HepG2 (cell line): ENCODE measurements at regions not wholly inside any gene's neighbourhood (a gene's known extent, or its start where the extent isn't known, plus 50 kb on each side); places are given as distances from the start of the nearest gene placed in this dataset.

Experiments
- ATAC-seq: fragments of 200-7000 bp; cut with Tn5 transposase; 3 replicates; pipeline ENCODE4 v1.9.1; 2020; ENCODE audit warnings: mild to moderate bottlenecking, moderate library complexity
- BruUV-seq: library from RNA; stranded (reverse); fragments of 400-500 nt; replicated peaks from 2 replicates; lab custom pipeline; 2021; lab: Mats Ljungman, UMichigan
- CTCF ChIA-PET: fragments of 300-600 bp; formaldehyde crosslinking; extraction: SDS; loops from one replicate; lab custom pipeline; 2021; ENCODE audit warnings: low total read pairs, inconsistent platforms, low intra/inter-chr PET ratio; lab: Yijun Ruan, JAX
- POLR2A ChIA-PET: fragments of 350-600 bp; sonication (Branson Sonifier 250); formaldehyde crosslinking; loops from one replicate; lab custom pipeline; 2020; ENCODE audit warnings: antibody characterized with exemption, inconsistent platforms; lab: Yijun Ruan, JAX
- DNase-seq: peaks from one replicate; pipeline ENCODE4 v3.0.0-alpha.2; 2015; ENCODE audit warnings: low spot score
- FAIRE-seq: peaks from 3 replicates; lab custom pipeline; 2011; peaks lifted over from hg19 to GRCh38; lab: Jason Lieb, UNC
- H2AFZ ChIP-seq: one replicate; pipeline ENCODE4 v1.6.1; 2011; ENCODE audit warnings: low read length, inconsistent platforms
- H3K27ac ChIP-seq: fragments of 300-600 bp; 3 replicates; pipeline ENCODE4 v1.8.0; 2011; ENCODE audit warnings: mixed run types, mild to moderate bottlenecking, mixed read lengths, low read length, inconsistent platforms; ENCODE audit not compliant: insufficient read depth; ENCODE audit errors: extremely low read length
- H3K27me3 ChIP-seq, 2 experiments: fragments of 200-600 bp in 1 of 2; 2 replicates in 1 of 2; 3 replicates in 1 of 2; pipeline versions ENCODE4 v1.6.0 to v1.8.0; 2011; ENCODE audit warnings: low read length in 2 of 2, mild to moderate bottlenecking in 2 of 2, moderate library complexity in 2 of 2, inconsistent platforms in 1 of 2; ENCODE audit not compliant: insufficient read depth in 2 of 2, control insufficient read depth in 1 of 2
- H3K36me3 ChIP-seq, 2 experiments: fragments of 200-600 bp in 1 of 2; replicated peaks in 1 of 2; 2 replicates in 1 of 2; 3 replicates in 1 of 2; pipeline versions ENCODE4 v1.5.1 to v1.8.0; 2011; ENCODE audit warnings: low read length in 2 of 2, inconsistent platforms in 1 of 2; ENCODE audit not compliant: insufficient read depth in 2 of 2, control insufficient read depth in 1 of 2
- H3K4me1 ChIP-seq: 2 replicates; pipeline ENCODE4 v1.5.1; 2012; ENCODE audit warnings: low read length, inconsistent platforms; ENCODE audit not compliant: insufficient read depth
- H3K4me2 ChIP-seq: 2 replicates; pipeline ENCODE4 v1.6.0; 2011; ENCODE audit warnings: low read depth, low read length, inconsistent platforms
- H3K4me3 ChIP-seq, 3 experiments: fragments of 200-600 bp in 1 of 3; sonication (generic), shearing (Covaris generic) in 1 of 3; replicated peaks in 1 of 3; 2 replicates each; pipeline ENCODE4 v1.5.1; 2011 to 2016; ENCODE audit warnings: low read length in 3 of 3, inconsistent platforms in 2 of 3, low read depth in 2 of 3, mild to moderate bottlenecking in 2 of 3, control low read depth in 1 of 3, mixed read lengths in 1 of 3; ENCODE audit not compliant: insufficient read depth in 1 of 3
- H3K79me2 ChIP-seq: one replicate; pipeline ENCODE4 v1.6.1; 2011; ENCODE audit warnings: low read length, inconsistent platforms; ENCODE audit not compliant: insufficient read depth
- H3K9ac ChIP-seq: 2 replicates; pipeline ENCODE4 v1.6.0; 2011; ENCODE audit warnings: mild to moderate bottlenecking, low read depth, low read length, inconsistent platforms; ENCODE audit not compliant: insufficient read depth
- H3K9me3 ChIP-seq: 2 replicates; pipeline ENCODE4 v1.5.1; 2012; ENCODE audit warnings: mild to moderate bottlenecking, low read length
- H4K20me1 ChIP-seq: 2 replicates; pipeline ENCODE4 v1.6.0; 2011; ENCODE audit warnings: inconsistent platforms, mild to moderate bottlenecking, low read length, moderate library complexity; ENCODE audit not compliant: insufficient read depth
- ISL2 ChIP-seq: sonication (generic); formaldehyde crosslinking; IDR thresholded peaks from 2 replicates; pipeline ENCODE4 v1.5.0; 2020; ENCODE audit warnings: missing genetic modification reagents
- KLF12 ChIP-seq: sonication (generic); formaldehyde crosslinking; IDR thresholded peaks from 2 replicates; pipeline ENCODE4 v1.4.0; 2020; ENCODE audit warnings: missing genetic modification reagents, borderline replicate concordance
- MED1 ChIP-seq: sonication (generic); formaldehyde crosslinking; IDR thresholded peaks from 2 replicates; pipeline ENCODE4 v1.4.0; 2020; ENCODE audit warnings: missing genetic modification reagents
- NCOA2 ChIP-seq: sonication (generic); formaldehyde crosslinking; IDR thresholded peaks from 2 replicates; pipeline ENCODE4 v1.8.0; 2022; ENCODE audit warnings: inconsistent platforms
- PHF5A ChIP-seq: IDR thresholded peaks from one replicate; pipeline ENCODE4 v1.6.1; 2018; ENCODE audit warnings: low read depth, missing genetic modification reagents; ENCODE audit not compliant: unreplicated experiment
- RNF2 ChIP-seq: fragments of 450-650 bp; conservative IDR thresholded peaks from 2 replicates; pipeline ENCODE4 v1.6.1; 2016; ENCODE audit warnings: low read depth
- SMARCC2 ChIP-seq: fragments of 450-650 bp; IDR thresholded peaks from 2 replicates; pipeline ENCODE4 v1.6.1; 2017; ENCODE audit warnings: antibody characterized with exemption, mild to moderate bottlenecking
- SRSF1 ChIP-seq: fragments of 200-400 bp; formaldehyde crosslinking; optimal IDR thresholded peaks from 2 replicates; pipeline ENCODE3; 2017; ENCODE audit warnings: mild to moderate bottlenecking, low read depth, low read length, moderate library complexity
- ZNF205 ChIP-seq: IDR thresholded peaks from 2 replicates; pipeline ENCODE4 v1.6.1; 2018; ENCODE audit warnings: missing biosample characterization, missing genetic modification reagents
- ZNF251 ChIP-seq: sonication (generic); formaldehyde crosslinking; IDR thresholded peaks from 2 replicates; pipeline ENCODE4 v1.9.0; 2021; ENCODE audit warnings: mild to moderate bottlenecking, missing genetic modification reagents
- in situ Hi-C: cut with HindIII; loops from 2 replicates; pipeline ENCODE4 v1.10.0; 2017; ENCODE audit warnings: low pct_unique_long_range_greater_than_20kb; ENCODE audit not compliant: extremely low pct_ligation_motif_present
- intact Hi-C: fragments of 100-400 bp; cut with micrococcal nuclease; formaldehyde crosslinking; loops from one replicate; pipeline ENCODE4 v1.10.0; 2022; ENCODE audit not compliant: unreplicated experiment
- TF ChIP-seq, protein P1 (sequence below): sonication (generic); formaldehyde crosslinking; IDR thresholded peaks from 2 replicates; pipeline ENCODE4 v1.4.0; 2020; ENCODE audit warnings: missing genetic modification reagents, mild to moderate bottlenecking, borderline replicate concordance
- TF ChIP-seq, protein P2 (sequence below): sonication (generic); formaldehyde crosslinking; conservative IDR thresholded peaks from 2 replicates; pipeline ENCODE4 v1.4.0; 2020; ENCODE audit warnings: missing genetic modification reagents
- TF ChIP-seq, protein P3 (sequence below): sonication (generic); formaldehyde crosslinking; IDR thresholded peaks from 2 replicates; pipeline ENCODE4 v1.4.0; 2020; ENCODE audit warnings: missing genetic modification reagents, mild to moderate bottlenecking, borderline replicate concordance
- TF ChIP-seq, protein P4 (sequence below): sonication (generic); formaldehyde crosslinking; IDR thresholded peaks from 2 replicates; pipeline ENCODE4 v1.5.0; 2020; ENCODE audit warnings: missing genetic modification reagents, mild to moderate bottlenecking, borderline replicate concordance

DNA sequence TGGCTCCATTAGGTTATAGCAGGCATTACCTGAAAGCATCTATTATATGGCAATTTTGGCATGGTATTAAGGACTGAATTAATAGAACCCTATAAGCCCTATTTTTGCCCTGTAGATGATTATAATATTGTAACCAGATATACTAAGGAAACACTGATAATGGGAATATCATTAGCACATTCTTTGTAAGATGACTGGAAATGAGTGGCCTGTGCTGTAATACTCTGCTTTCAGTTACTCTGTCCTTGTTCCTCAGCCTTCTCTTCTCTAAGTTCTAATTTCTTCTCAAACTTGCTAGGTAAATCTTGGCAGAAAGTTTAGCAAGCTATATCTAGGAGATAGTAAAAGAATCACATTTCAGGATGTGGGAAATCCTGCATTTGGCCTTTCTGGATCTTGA lies 74.0 kb upstream of the ITPRID2 start:
- DNase-seq = no peak
- Histone ChIP-seq H3K79me2 (no peaks in the 10 kb centered on the region), H3K27ac (no peak overlapping the region), H3K4me3 (no peak overlapping the region), H2AFZ (no peak overlapping the region), H3K4me1 (peaks cover 14% of the 10 kb centered on the region), H3K9me3 (no peaks in the 10 kb centered on the region), H4K20me1 (no peaks in the 10 kb centered on the region), H3K36me3 (no peaks in the 10 kb centered on the region), H3K9ac (no peak overlapping the region), H3K4me2 (no peak overlapping the region), H3K27me3 (no peaks in the 10 kb centered on the region)
- ChIA-PET CTCF (no interaction called here), POLR2A (no interaction called here)
- in situ Hi-C loops (no loop called here), intact Hi-C loops (no loop called here)
- no TSS peak for BruUV-seq
- no peak for FAIRE-seq
- ATAC-seq = no peak
- TF ChIP-seq MED1 (CRISPR knock-in tag) (no peak), ISL2 (CRISPR knock-in tag) (no peak), PHF5A (CRISPR knock-in tag) (no peak), RNF2 (no peak), NCOA2 (CRISPR knock-in tag) (no peak), ZNF251 (CRISPR knock-in tag) (no peak), SMARCC2 (no peak), KLF12 (CRISPR knock-in tag) (no peak), ZNF205 (CRISPR knock-in tag) (no peak), SRSF1 (no peak)
- TF ChIP-seq, protein P1, sequence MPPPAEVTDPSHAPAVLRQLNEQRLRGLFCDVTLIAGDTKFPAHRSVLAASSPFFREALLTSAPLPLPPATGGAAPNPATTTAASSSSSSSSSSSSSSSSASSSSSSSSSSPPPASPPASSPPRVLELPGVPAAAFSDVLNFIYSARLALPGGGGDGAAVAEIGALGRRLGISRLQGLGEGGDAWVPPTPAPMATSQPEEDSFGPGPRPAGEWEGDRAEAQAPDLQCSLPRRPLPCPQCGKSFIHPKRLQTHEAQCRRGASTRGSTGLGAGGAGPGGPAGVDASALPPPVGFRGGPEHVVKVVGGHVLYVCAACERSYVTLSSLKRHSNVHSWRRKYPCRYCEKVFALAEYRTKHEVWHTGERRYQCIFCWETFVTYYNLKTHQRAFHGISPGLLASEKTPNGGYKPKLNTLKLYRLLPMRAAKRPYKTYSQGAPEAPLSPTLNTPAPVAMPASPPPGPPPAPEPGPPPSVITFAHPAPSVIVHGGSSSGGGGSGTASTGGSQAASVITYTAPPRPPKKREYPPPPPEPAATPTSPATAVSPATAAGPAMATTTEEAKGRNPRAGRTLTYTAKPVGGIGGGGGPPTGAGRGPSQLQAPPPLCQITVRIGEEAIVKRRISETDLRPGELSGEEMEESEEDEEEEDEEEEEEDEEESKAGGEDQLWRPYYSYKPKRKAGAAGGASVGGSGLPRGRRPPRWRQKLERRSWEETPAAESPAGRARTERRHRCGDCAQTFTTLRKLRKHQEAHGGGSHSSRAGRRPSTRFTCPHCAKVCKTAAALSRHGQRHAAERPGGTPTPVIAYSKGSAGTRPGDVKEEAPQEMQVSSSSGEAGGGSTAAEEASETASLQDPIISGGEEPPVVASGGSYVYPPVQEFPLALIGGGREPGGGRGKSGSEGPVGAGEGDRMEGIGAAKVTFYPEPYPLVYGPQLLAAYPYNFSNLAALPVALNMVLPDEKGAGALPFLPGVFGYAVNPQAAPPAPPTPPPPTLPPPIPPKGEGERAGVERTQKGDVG (CRISPR knock-in tag) = no peak
- TF ChIP-seq, protein P2, sequence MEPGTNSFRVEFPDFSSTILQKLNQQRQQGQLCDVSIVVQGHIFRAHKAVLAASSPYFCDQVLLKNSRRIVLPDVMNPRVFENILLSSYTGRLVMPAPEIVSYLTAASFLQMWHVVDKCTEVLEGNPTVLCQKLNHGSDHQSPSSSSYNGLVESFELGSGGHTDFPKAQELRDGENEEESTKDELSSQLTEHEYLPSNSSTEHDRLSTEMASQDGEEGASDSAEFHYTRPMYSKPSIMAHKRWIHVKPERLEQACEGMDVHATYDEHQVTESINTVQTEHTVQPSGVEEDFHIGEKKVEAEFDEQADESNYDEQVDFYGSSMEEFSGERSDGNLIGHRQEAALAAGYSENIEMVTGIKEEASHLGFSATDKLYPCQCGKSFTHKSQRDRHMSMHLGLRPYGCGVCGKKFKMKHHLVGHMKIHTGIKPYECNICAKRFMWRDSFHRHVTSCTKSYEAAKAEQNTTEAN (CRISPR knock-in tag) = no peak
- TF ChIP-seq, protein P3, sequence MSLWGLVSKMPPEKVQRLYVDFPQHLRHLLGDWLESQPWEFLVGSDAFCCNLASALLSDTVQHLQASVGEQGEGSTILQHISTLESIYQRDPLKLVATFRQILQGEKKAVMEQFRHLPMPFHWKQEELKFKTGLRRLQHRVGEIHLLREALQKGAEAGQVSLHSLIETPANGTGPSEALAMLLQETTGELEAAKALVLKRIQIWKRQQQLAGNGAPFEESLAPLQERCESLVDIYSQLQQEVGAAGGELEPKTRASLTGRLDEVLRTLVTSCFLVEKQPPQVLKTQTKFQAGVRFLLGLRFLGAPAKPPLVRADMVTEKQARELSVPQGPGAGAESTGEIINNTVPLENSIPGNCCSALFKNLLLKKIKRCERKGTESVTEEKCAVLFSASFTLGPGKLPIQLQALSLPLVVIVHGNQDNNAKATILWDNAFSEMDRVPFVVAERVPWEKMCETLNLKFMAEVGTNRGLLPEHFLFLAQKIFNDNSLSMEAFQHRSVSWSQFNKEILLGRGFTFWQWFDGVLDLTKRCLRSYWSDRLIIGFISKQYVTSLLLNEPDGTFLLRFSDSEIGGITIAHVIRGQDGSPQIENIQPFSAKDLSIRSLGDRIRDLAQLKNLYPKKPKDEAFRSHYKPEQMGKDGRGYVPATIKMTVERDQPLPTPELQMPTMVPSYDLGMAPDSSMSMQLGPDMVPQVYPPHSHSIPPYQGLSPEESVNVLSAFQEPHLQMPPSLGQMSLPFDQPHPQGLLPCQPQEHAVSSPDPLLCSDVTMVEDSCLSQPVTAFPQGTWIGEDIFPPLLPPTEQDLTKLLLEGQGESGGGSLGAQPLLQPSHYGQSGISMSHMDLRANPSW = no peak
- TF ChIP-seq, protein P4, sequence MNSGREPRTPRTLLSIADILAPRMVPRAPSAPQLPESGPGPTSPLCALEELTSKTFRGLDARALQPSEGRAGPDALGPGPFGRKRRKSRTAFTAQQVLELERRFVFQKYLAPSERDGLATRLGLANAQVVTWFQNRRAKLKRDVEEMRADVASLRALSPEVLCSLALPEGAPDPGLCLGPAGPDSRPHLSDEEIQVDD (CRISPR knock-in tag) = no peak
